ENCODE measurements at regions not wholly inside any gene's neighbourhood (a gene's known extent, or its start where the extent isn't known, plus 50 kb on each side); places are given as distances from the start of the nearest gene placed in this dataset.
"Not testable (repeated sequence)": the region's sequence is repeated elsewhere in the genome, so short reads cannot be mapped to it uniquely, and the experiment has no call there.

DNA sequence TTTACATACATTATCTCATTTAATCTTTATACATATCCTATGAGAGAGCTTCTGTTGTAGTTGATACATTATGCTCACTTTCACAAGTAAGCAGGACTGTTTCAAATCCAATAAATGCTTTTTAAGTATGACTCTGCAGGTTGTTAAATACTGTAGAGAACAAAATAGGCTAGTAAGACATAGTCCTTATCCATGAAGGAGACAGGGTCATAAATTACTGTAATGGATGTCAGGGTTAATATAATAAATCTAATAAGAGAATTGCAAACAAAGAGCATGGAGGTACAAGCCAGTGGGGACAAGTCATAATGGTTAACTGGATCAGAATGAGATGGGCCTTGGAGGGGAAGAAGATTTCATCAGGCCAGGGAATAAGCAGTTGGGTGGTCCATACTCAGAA, 303.8 kb upstream of the RGS6 start:
- DNase-seq (no peak), ATAC-seq (ENCODE audit: insufficient read depth, low FRiP score) (no peak)
- TF ChIP-seq, protein P1, sequence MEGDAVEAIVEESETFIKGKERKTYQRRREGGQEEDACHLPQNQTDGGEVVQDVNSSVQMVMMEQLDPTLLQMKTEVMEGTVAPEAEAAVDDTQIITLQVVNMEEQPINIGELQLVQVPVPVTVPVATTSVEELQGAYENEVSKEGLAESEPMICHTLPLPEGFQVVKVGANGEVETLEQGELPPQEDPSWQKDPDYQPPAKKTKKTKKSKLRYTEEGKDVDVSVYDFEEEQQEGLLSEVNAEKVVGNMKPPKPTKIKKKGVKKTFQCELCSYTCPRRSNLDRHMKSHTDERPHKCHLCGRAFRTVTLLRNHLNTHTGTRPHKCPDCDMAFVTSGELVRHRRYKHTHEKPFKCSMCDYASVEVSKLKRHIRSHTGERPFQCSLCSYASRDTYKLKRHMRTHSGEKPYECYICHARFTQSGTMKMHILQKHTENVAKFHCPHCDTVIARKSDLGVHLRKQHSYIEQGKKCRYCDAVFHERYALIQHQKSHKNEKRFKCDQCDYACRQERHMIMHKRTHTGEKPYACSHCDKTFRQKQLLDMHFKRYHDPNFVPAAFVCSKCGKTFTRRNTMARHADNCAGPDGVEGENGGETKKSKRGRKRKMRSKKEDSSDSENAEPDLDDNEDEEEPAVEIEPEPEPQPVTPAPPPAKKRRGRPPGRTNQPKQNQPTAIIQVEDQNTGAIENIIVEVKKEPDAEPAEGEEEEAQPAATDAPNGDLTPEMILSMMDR (IDR thresholded peaks at IDR 0.05; ENCODE audit: control extremely low read depth, extremely low read depth): no peak
- peaks cover 0 to 1% (median 0%) of the 10 kb centered on the region in 4 donors for H3K9me3 ChIP-seq (ENCODE audit: control insufficient read depth in 4 of 4, insufficient read depth in 3 of 4, low read length in 3 of 4)
- H3K4me1 ChIP-seq (ENCODE audit: control insufficient read depth in 5 of 5, insufficient read depth in 5 of 5, low read length in 5 of 5): no peaks in the 10 kb centered on the region
- no peak overlapping the region for H3K4me3 ChIP-seq
- H3K27me3 ChIP-seq (ENCODE audit: control insufficient read depth in 3 of 3, insufficient read depth in 3 of 3, low read length in 2 of 3): no peaks in the 10 kb centered on the region
- H3K36me3 ChIP-seq (ENCODE audit: control insufficient read depth in 4 of 4, insufficient read depth in 4 of 4, low read length in 4 of 4): peaks cover 0 to 5% (median 0%) of the 10 kb centered on the region in 4 donors
- H3K9ac ChIP-seq (ENCODE audit: insufficient read depth in 1 of 2, low read length in 2 of 2): no peak overlapping the region
- H3K27ac ChIP-seq (ENCODE audit: low read depth in 1 of 2, low read length in 1 of 2): no peak overlapping the region

DNA sequence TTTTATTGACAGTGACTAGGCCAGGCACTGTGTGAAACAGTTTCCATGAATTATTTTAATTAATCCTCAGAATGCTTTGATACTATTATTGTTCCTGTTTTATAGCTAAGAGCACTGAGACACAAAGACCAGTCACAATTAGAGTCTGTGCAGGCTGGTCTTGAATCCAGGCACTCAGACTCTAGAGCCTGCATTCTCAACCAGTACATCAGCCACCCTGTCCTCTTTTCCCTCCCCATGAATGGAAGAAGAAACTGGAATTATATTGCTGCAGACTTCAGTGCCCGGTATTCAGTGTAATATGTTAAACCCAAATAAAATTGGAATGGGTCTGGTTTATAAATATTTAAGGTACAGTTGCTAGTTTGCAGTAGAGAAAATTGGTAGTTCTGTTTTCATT, 303.0 kb upstream of the RGS6 start:
- Histone ChIP-seq H3K27ac (ENCODE audit: low read depth in 1 of 2, low read length in 1 of 2) (no peak overlapping the region), H3K9me3 (ENCODE audit: control insufficient read depth in 4 of 4, insufficient read depth in 3 of 4, low read length in 3 of 4) (no peaks in the 10 kb centered on the region), H3K4me3 (no peak overlapping the region), H3K36me3 (ENCODE audit: control insufficient read depth in 4 of 4, insufficient read depth in 4 of 4, low read length in 4 of 4) (no peaks in the 10 kb centered on the region), H3K9ac (ENCODE audit: insufficient read depth in 1 of 2, low read length in 2 of 2) (no peak overlapping the region), H3K4me1 (ENCODE audit: control insufficient read depth in 5 of 5, insufficient read depth in 5 of 5, low read length in 5 of 5) (no peaks in the 10 kb centered on the region), H3K27me3 (ENCODE audit: control insufficient read depth in 3 of 3, insufficient read depth in 3 of 3, low read length in 2 of 3) (no peaks in the 10 kb centered on the region)
- DNase-seq: no peak
- TF ChIP-seq, protein P1 (IDR thresholded peaks at IDR 0.05; ENCODE audit: control extremely low read depth, extremely low read depth): no peak
- 95 to 96% methylated on average over 1 of the region's 1 CpG for WGBS, 2 donors
- no peak for ATAC-seq (ENCODE audit: insufficient read depth, low FRiP score)

DNA sequence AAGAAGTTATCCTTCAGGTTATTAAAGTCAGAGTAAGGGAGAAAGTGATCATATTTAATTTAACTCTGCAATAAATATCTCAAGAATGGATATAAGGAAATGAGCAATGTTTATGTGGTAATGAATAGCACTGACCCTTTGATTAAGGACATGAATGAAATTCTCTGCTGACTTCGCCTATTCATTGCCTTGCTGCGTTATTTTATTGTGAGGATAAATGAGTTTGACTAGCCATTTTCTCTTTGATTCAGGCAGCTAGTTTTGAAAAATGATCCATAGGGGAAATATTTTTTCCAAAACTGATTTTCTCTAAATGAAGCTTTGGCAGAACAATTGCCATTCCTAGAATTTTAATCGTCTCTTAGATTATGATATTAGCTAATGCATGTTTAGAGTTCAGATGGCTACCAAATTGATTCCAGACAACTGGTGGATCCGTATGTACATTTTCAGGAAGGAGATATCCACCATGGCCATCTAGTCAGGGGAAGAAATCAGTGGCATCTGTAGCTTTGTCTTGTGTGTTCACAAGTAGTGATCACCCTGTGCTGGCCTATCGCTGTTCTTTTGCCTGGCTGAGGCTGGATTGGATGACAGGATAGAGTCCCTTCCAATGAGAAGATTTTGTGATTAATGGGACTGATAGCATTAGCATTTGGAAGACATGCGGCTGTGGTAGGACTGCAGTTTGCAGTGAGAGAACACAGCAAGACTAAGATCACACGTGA, 302.3 kb upstream of the RGS6 start:
- Histone ChIP-seq H3K36me3 (ENCODE audit: control insufficient read depth in 4 of 4, insufficient read depth in 4 of 4, low read length in 4 of 4) (no peaks in the 10 kb centered on the region), H3K9me3 (ENCODE audit: control insufficient read depth in 4 of 4, insufficient read depth in 3 of 4, low read length in 3 of 4) (no peaks in the 10 kb centered on the region), H3K4me3 (no peak overlapping the region), H3K4me1 (ENCODE audit: control insufficient read depth in 5 of 5, insufficient read depth in 5 of 5, low read length in 5 of 5) (no peaks in the 10 kb centered on the region), H3K27me3 (ENCODE audit: control insufficient read depth in 3 of 3, insufficient read depth in 3 of 3, low read length in 2 of 3) (no peaks in the 10 kb centered on the region), H3K27ac (ENCODE audit: low read depth in 1 of 2, low read length in 1 of 2) (no peak overlapping the region), H3K9ac (ENCODE audit: insufficient read depth in 1 of 2, low read length in 2 of 2) (no peak overlapping the region)
- WGBS, 2 donors: 89 to 94% methylated on average over 7 of the region's 7 CpGs
- no peak for ATAC-seq (ENCODE audit: insufficient read depth, low FRiP score)
- DNase-seq: no peak
- TF ChIP-seq, protein P1 (IDR thresholded peaks at IDR 0.05; ENCODE audit: control extremely low read depth, extremely low read depth): no peak

DNA sequence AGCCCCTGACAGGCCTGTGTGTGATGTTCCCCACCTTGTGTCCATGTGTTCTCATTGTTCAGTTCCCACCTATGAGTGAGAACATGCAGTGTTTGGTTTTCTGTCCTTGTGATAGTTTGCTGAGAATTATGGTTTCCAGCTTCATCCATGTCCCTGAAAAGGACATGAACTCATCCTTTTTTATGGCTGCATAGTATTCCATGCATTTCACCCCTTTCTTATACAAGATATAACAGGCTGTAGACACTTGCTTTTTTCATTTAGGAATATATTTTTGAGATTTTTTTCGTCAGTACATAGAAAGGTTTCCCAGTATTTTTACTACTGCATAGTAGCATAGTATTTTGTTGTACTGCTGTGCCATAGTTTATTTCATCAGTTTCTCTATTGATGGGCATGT, 301.2 kb upstream of the RGS6 start:
- not testable (repeated sequence) for H3K36me3 ChIP-seq (ENCODE audit: control insufficient read depth in 4 of 4, insufficient read depth in 4 of 4, low read length in 4 of 4); H3K9me3 ChIP-seq (ENCODE audit: control insufficient read depth in 4 of 4, insufficient read depth in 3 of 4, low read length in 3 of 4); H3K4me3 ChIP-seq; H3K27me3 ChIP-seq (ENCODE audit: control insufficient read depth in 3 of 3, insufficient read depth in 3 of 3, low read length in 2 of 3); H3K4me1 ChIP-seq (ENCODE audit: control insufficient read depth in 5 of 5, insufficient read depth in 5 of 5, low read length in 5 of 5); H3K27ac ChIP-seq (ENCODE audit: low read depth in 1 of 2, low read length in 1 of 2); DNase-seq; ATAC-seq (ENCODE audit: insufficient read depth, low FRiP score); H3K9ac ChIP-seq (ENCODE audit: insufficient read depth in 1 of 2, low read length in 2 of 2)
- WGBS, 2 donors: 96 to 100% methylated on average over 1 of the region's 1 CpG

All from lung (tissue), 11 donors.